HCT116 (cell line): ENCODE measurements at regions not wholly inside any gene's neighbourhood (a gene's known extent, or its start where the extent isn't known, plus 50 kb on each side); places are given as distances from the start of the nearest gene placed in this dataset.

Experiments used
- ATAC-seq: fragments of 200-7000 bp; cut with Tn5 transposase; 2 replicates; pipeline ENCODE4 v1.9.1; 2020; ENCODE audit warnings: mild to moderate bottlenecking, moderate library complexity
- BruUV-seq: library from RNA; stranded (reverse); fragments of 400-500 nt; replicated peaks from 2 replicates; lab custom pipeline; 2021; lab: Mats Ljungman, UMichigan
- CTCF ChIA-PET: fragments of 300-600 bp; sonication (Branson Sonifier 250); formaldehyde crosslinking; loops from one replicate; lab custom pipeline; 2021; ENCODE audit warnings: antibody characterized with exemption; lab: Charles Lee
- POLR2A ChIA-PET: fragments of 300-600, 350-600 bp; sonication (Branson Sonifier 250); formaldehyde crosslinking; loops from one replicate; lab custom pipeline; 2021; ENCODE audit warnings: antibody characterized with exemption; lab: Charles Lee
- RAD21 ChIA-PET, 2 experiments: fragments of 300-600 bp; sonication (Branson Sonifier 250); formaldehyde crosslinking; loops; one replicate each; lab custom pipeline; 2023; ENCODE audit warnings: low total read pairs in 2 of 2; ENCODE audit not compliant: uncharacterized antibody in 2 of 2, unreplicated experiment in 2 of 2, low non-redundant PET in 1 of 2; lab: Charles Lee
- DNase-seq: peaks from one replicate; pipeline ENCODE4 v3.0.0-alpha.2; 2010; ENCODE audit warnings: low read depth, low spot score
- H2AFZ ChIP-seq: fragments of 200-600 bp; shearing (Covaris generic), sonication (generic); 2 replicates; pipeline ENCODE4 v1.6.1; 2017; ENCODE audit warnings: low read depth, mixed run types, mixed read lengths, antibody characterized with exemption, low read length; ENCODE audit not compliant: poor library complexity, severe bottlenecking
- H3K27ac ChIP-seq: 2 replicates; pipeline ENCODE4 v1.5.1; 2012; ENCODE audit warnings: low read depth, low read length
- H3K27me3 ChIP-seq: fragments of 200-600 bp; sonication (generic); 2 replicates; pipeline ENCODE4 v1.6.1; 2016; ENCODE audit warnings: mixed run types, low read length, mixed read lengths; ENCODE audit not compliant: insufficient read depth
- H3K36me3 ChIP-seq, 2 experiments: fragments of 200-500 bp in 1 of 2; fragments of 200-600 bp in 1 of 2; sonication (Bioruptor generic) in 1 of 2; sonication (generic) in 1 of 2; 2 replicates each; pipeline versions ENCODE4 v1.5.1 to v1.6.1; 2014 to 2016; ENCODE audit warnings: low read length in 2 of 2, inconsistent platforms in 1 of 2, mixed read lengths in 1 of 2, mixed run types in 1 of 2; ENCODE audit not compliant: insufficient read depth in 2 of 2, control insufficient read depth in 1 of 2
- H3K4me1 ChIP-seq, 2 experiments: fragments of 200-600 bp in 1 of 2; sonication (generic) in 1 of 2; 2 replicates each; pipeline versions ENCODE4 v1.5.1 to v1.6.1; 2012 to 2017; ENCODE audit warnings: low read length in 2 of 2, inconsistent platforms in 1 of 2, mild to moderate bottlenecking in 1 of 2, mixed read lengths in 1 of 2, mixed run types in 1 of 2, moderate library complexity in 1 of 2; ENCODE audit not compliant: insufficient read depth in 2 of 2, control insufficient read depth in 1 of 2
- H3K4me2 ChIP-seq: fragments of 200-600 bp; sonication (generic); 2 replicates; pipeline ENCODE4 v1.6.1; 2017; ENCODE audit warnings: mixed run types, low read length, mixed read lengths
- H3K4me3 ChIP-seq, 2 experiments: fragments of 200-600 bp in 1 of 2; sonication (generic) in 1 of 2; replicated peaks in 1 of 2; 2 replicates each; pipeline ENCODE4 v1.5.1; 2011 to 2016; ENCODE audit warnings: low read length in 2 of 2, control low read depth in 1 of 2, low read depth in 1 of 2, mild to moderate bottlenecking in 1 of 2, mixed read lengths in 1 of 2, mixed run types in 1 of 2
- H3K79me2 ChIP-seq: fragments of 200-600 bp; sonication (generic); 2 replicates; pipeline ENCODE4 v1.6.1; 2017; ENCODE audit warnings: mild to moderate bottlenecking, mixed run types, low read length, moderate library complexity, mixed read lengths; ENCODE audit not compliant: insufficient read depth
- H3K9ac ChIP-seq: fragments of 200-600 bp; sonication (generic); 2 replicates; pipeline ENCODE4 v1.6.1; 2016; ENCODE audit warnings: low read length, mixed read lengths
- H3K9me2 ChIP-seq: fragments of 200-600 bp; sonication (generic), shearing (Covaris generic); 2 replicates; pipeline ENCODE4 v1.6.1; 2017; ENCODE audit warnings: mixed run types, mild to moderate bottlenecking, moderate library complexity; ENCODE audit not compliant: insufficient read depth
- H3K9me3 ChIP-seq, 2 experiments: fragments of 200-500 bp in 1 of 2; fragments of 200-600 bp in 1 of 2; sonication (Bioruptor generic) in 1 of 2; sonication (generic) in 1 of 2; 2 replicates each; pipeline ENCODE4 v1.6.1; 2014 to 2017; ENCODE audit warnings: low read length in 2 of 2, mixed read lengths in 2 of 2, inconsistent platforms in 1 of 2, low read depth in 1 of 2, mild to moderate bottlenecking in 1 of 2, mixed run types in 1 of 2, moderate library complexity in 1 of 2; ENCODE audit not compliant: control insufficient read depth in 1 of 2, insufficient read depth in 1 of 2
- H4K20me1 ChIP-seq: fragments of 200-600 bp; sonication (generic), shearing (Covaris generic); 2 replicates; pipeline ENCODE4 v1.6.1; 2017; ENCODE audit warnings: mixed run types, mild to moderate bottlenecking, moderate library complexity; ENCODE audit not compliant: insufficient read depth
- CBX3 ChIP-seq: IDR thresholded peaks from 2 replicates; pipeline ENCODE4 v1.6.1; 2012; ENCODE audit warnings: low read depth
- ELF1 ChIP-seq: IDR thresholded peaks from 2 replicates; pipeline ENCODE4 v1.6.1; 2012; ENCODE audit warnings: low read depth, borderline replicate concordance
- FOSL1 ChIP-seq: IDR thresholded peaks from 2 replicates; pipeline ENCODE4 v1.6.1; 2012; ENCODE audit warnings: low read depth
- JUND ChIP-seq: IDR thresholded peaks from 2 replicates; pipeline ENCODE4 v1.6.1; 2012
- POLR2A ChIP-seq: IDR thresholded peaks from 2 replicates; pipeline ENCODE4 v1.7.0; 2011; ENCODE audit warnings: borderline replicate concordance; ENCODE audit not compliant: insufficient read depth, insufficient read length; ENCODE audit errors: extremely low read depth
- POLR2AphosphoS5 ChIP-seq: IDR thresholded peaks from 2 replicates; pipeline ENCODE4 v1.6.1; 2011; ENCODE audit warnings: mild to moderate bottlenecking, low read depth, low read length, moderate library complexity
- RAD21 ChIP-seq: IDR thresholded peaks from 2 replicates; pipeline ENCODE4 v1.6.1; 2012; ENCODE audit warnings: low read depth, mild to moderate bottlenecking
- SP1 ChIP-seq: IDR thresholded peaks from 2 replicates; pipeline ENCODE4 v1.6.1; 2012; ENCODE audit warnings: low read depth
- SRF ChIP-seq: IDR thresholded peaks from 2 replicates; pipeline ENCODE4 v1.6.1; 2012; ENCODE audit warnings: low read depth
- YY1 ChIP-seq: IDR thresholded peaks from 2 replicates; pipeline ENCODE4 v1.6.1; 2011; ENCODE audit warnings: low read length, low read depth, moderate library complexity, mild to moderate bottlenecking; ENCODE audit not compliant: insufficient replicate concordance; ENCODE audit errors: extremely low read depth
- intact Hi-C: fragments of 100-400 bp; cut with micrococcal nuclease; formaldehyde crosslinking; loops from 2 replicates; pipeline ENCODE4 v1.10.0; 2022
- TF ChIP-seq, protein P1 (sequence below): IDR thresholded peaks from 2 replicates; pipeline ENCODE4 v1.6.1; 2012
- TF ChIP-seq, protein P2 (sequence below): IDR thresholded peaks from 2 replicates; pipeline ENCODE4 v1.6.1; 2012
- TF ChIP-seq, protein P3 (sequence below): IDR thresholded peaks from 2 replicates; pipeline ENCODE4 v1.6.1; 2011; ENCODE audit warnings: mild to moderate bottlenecking, low read length, moderate library complexity; ENCODE audit not compliant: insufficient replicate concordance; ENCODE audit errors: extremely low read depth
- TF ChIP-seq, protein P4 (sequence below): IDR thresholded peaks from 2 replicates; pipeline ENCODE4 v1.6.1; 2012; ENCODE audit warnings: low read depth

DNA sequence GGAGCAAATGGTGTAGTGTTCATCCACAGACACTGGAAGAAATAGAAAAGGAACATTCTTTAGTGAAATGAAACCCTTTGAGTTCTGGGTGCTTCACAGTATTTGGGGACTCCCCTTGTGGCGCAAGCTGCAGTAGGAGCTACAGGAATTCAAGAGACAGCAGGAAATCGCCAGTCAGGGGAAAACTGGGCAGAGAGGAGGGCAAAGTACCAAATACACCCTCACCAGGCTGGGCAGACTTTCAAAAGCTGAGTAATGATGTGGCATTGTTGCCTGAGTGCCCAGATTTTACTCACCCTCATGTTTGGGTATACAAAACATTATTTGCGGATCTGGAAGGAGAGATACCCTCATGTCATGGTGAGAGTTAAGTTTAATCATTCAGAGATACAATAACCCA, 97.9 kb downstream of the SOD2 start:
- H3K4me1 ChIP-seq: peaks cover 18 to 27% of the 10 kb centered on the region in 2 experiments
- H3K4me2 ChIP-seq: peak overlapping the region; percentile 74
- no peaks in the 10 kb centered on the region for H3K36me3 ChIP-seq
- peak overlapping the region; percentile 65 for H3K27ac ChIP-seq
- CTCF ChIA-PET: interaction anchor here (0.7 to 2.8 kb wide), 4 partner anchors 15 to 378 kb away, joined by 3 to 13 read pairs (median 4); no protein-coding TSS in a partner anchor
- POLR2A ChIA-PET: interaction anchor here (1.2 kb wide), 2 partner anchors 13 to 195 kb away, joined by 3 to 5 read pairs; partner anchors contain the start of genes MRPL18 and TCP1
- no peaks in the 10 kb centered on the region for H3K9me2 ChIP-seq
- RAD21 ChIA-PET: interaction anchor here in 1 of 2 experiments (0.5 to 1.0 kb wide), 3 partner anchors 68 to 585 kb away, joined by 3 to 4 read pairs (median 3); no protein-coding TSS in a partner anchor
- DNase-seq (peak; percentile 45), ATAC-seq (peak; percentile 67)
- H3K9ac ChIP-seq: peak overlapping the region; percentile 19; the same call in 1 of the 2 replicates
- no peaks in the 10 kb centered on the region for H3K27me3 ChIP-seq
- H3K79me2 ChIP-seq: no peaks in the 10 kb centered on the region
- no peaks in the 10 kb centered on the region for H4K20me1 ChIP-seq
- peak overlapping the region; percentile 71 for H2AFZ ChIP-seq
- intact Hi-C loops: no loop called here
- peak; percentile 37 for TF ChIP-seq POLR2AphosphoS5
- TF ChIP-seq SRF: no peak
- no peak; the same call in 1 of the 2 replicates for TF ChIP-seq SP1
- TF ChIP-seq, protein P1, sequence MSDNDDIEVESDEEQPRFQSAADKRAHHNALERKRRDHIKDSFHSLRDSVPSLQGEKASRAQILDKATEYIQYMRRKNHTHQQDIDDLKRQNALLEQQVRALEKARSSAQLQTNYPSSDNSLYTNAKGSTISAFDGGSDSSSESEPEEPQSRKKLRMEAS: 0 out of 2 replicates have a peak, but pooled peaks have one; percentile 14
- no peaks in the 10 kb centered on the region for H3K9me3 ChIP-seq
- peak overlapping the region in 1 of 2 experiments; percentile 11; a peak in 2 of 4 replicates for H3K4me3 ChIP-seq
- BruUV-seq: no TSS peak

DNA sequence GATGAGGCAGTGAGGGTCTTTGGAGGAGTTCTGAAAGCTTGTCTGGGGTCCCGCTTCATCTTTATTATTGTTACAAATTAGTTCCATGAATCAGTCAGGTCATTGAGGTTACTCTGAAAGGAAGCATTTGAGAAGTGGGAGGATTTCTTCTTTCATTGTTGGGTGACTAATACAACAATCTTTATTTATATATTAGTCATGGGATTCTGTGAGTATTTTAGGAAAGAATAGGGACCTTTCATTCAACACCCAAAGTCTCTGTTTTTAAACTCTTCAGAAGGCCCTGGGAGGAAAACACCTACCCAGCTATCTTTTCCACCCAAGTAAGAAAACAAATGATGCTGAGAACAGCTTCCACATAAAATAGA, 98.3 kb downstream of the SOD2 start:
- Histone ChIP-seq H3K36me3 (no peaks in the 10 kb centered on the region), H3K9ac (peak overlapping the region; percentile 27), H3K4me3 (peak overlapping the region in 1 of 2 experiments; percentile 11; a peak in 3 of 4 replicates), H4K20me1 (no peaks in the 10 kb centered on the region), H3K79me2 (no peaks in the 10 kb centered on the region), H3K9me3 (no peaks in the 10 kb centered on the region), H3K27me3 (no peaks in the 10 kb centered on the region), H3K27ac (peak overlapping the region; percentile 65), H3K4me1 (peaks cover 18 to 27% of the 10 kb centered on the region in 2 experiments), H3K9me2 (no peaks in the 10 kb centered on the region), H3K4me2 (peak overlapping the region; percentile 74), H2AFZ (peak overlapping the region; percentile 71)
- DNase-seq (peak; percentile 69), ATAC-seq (peak; percentile 76)
- POLR2A ChIA-PET: interaction anchor here (1.2 kb wide), 2 partner anchors 14 to 195 kb away, joined by 3 to 5 read pairs; partner anchors contain the start of genes MRPL18 and TCP1
- BruUV-seq: no TSS peak
- intact Hi-C loops: no loop called here
- CTCF ChIA-PET: interaction anchor here (0.7 to 2.8 kb wide), 3 partner anchors 16 to 377 kb away, joined by 3 to 13 read pairs (median 4); no protein-coding TSS in a partner anchor
- RAD21 ChIA-PET: no interaction called here
- TF ChIP-seq POLR2AphosphoS5 (no peak), FOSL1 (peak; percentile 97), JUND (peak; percentile 93), RAD21 (no peak), CBX3 (peak; percentile 36; the same call in 1 of the 2 replicates), ELF1 (no peak), YY1 (no peak), SP1 (peak; percentile 82), POLR2A (no peak)
- TF ChIP-seq, protein P2, sequence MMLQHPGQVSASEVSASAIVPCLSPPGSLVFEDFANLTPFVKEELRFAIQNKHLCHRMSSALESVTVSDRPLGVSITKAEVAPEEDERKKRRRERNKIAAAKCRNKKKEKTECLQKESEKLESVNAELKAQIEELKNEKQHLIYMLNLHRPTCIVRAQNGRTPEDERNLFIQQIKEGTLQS: no peak
- TF ChIP-seq, protein P3, sequence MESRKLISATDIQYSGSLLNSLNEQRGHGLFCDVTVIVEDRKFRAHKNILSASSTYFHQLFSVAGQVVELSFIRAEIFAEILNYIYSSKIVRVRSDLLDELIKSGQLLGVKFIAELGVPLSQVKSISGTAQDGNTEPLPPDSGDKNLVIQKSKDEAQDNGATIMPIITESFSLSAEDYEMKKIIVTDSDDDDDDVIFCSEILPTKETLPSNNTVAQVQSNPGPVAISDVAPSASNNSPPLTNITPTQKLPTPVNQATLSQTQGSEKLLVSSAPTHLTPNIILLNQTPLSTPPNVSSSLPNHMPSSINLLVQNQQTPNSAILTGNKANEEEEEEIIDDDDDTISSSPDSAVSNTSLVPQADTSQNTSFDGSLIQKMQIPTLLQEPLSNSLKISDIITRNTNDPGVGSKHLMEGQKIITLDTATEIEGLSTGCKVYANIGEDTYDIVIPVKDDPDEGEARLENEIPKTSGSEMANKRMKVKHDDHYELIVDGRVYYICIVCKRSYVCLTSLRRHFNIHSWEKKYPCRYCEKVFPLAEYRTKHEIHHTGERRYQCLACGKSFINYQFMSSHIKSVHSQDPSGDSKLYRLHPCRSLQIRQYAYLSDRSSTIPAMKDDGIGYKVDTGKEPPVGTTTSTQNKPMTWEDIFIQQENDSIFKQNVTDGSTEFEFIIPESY: no peak
- TF ChIP-seq, protein P4, sequence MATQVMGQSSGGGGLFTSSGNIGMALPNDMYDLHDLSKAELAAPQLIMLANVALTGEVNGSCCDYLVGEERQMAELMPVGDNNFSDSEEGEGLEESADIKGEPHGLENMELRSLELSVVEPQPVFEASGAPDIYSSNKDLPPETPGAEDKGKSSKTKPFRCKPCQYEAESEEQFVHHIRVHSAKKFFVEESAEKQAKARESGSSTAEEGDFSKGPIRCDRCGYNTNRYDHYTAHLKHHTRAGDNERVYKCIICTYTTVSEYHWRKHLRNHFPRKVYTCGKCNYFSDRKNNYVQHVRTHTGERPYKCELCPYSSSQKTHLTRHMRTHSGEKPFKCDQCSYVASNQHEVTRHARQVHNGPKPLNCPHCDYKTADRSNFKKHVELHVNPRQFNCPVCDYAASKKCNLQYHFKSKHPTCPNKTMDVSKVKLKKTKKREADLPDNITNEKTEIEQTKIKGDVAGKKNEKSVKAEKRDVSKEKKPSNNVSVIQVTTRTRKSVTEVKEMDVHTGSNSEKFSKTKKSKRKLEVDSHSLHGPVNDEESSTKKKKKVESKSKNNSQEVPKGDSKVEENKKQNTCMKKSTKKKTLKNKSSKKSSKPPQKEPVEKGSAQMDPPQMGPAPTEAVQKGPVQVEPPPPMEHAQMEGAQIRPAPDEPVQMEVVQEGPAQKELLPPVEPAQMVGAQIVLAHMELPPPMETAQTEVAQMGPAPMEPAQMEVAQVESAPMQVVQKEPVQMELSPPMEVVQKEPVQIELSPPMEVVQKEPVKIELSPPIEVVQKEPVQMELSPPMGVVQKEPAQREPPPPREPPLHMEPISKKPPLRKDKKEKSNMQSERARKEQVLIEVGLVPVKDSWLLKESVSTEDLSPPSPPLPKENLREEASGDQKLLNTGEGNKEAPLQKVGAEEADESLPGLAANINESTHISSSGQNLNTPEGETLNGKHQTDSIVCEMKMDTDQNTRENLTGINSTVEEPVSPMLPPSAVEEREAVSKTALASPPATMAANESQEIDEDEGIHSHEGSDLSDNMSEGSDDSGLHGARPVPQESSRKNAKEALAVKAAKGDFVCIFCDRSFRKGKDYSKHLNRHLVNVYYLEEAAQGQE: no peak
